ENCODE measurements at regions not wholly inside any gene's neighbourhood (a gene's known extent, or its start where the extent isn't known, plus 50 kb on each side); places are given as distances from the start of the nearest gene placed in this dataset.

DNA sequence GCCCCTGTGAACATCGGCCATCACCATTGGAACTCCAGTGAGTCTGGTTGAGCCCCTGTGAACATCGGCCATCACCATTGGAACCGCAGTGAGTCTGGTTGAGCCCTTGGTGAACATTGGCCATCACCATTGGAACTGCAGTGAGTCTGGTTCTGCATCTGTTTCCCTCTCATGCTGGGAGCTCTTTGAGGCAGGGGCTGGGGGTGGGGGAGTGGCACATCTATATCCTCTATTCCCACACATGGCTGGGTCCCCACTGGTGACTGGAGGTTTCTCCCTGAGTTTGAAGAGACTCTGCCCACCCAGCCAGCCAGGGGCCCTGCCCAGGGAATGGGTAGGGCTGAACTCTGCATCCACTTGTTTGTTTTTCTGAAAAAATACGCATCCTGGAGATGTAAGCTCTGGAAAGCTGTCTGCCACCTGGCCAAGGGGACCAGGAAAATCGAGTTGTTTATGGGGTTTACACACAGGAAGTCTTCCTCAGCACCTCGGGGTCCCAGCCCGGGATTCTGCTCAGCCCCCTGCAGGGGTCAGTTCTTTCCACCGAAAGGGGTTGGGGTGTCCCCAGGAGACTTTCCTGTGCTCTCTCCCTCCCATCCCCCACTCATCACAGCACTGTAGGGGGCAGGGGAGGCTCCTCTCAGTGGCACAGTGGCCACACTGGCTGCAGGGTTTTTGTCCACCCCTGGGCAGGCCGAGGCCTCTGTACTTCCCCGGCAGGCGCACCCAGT, 170.5 kb upstream of the GSC start:
- H3K9me3 Mint-ChIP-seq: no peaks in the 10 kb centered on the region
- H3K4me1 Mint-ChIP-seq: no peaks in the 10 kb centered on the region
- no peak overlapping the region for H3K27ac Mint-ChIP-seq (ENCODE audit: low read depth)
- no peaks in the 10 kb centered on the region for H3K27me3 Mint-ChIP-seq
- H3K4me3 Mint-ChIP-seq: no peak overlapping the region
- DNase-seq (ENCODE audit: low spot score in 2 of 2) (no peak), ATAC-seq (replicated peaks; ENCODE audit: extremely low read depth, poor library complexity, severe bottlenecking) (no peak)
- H3K36me3 Mint-ChIP-seq (ENCODE audit: insufficient read depth): no peaks in the 10 kb centered on the region

DNA sequence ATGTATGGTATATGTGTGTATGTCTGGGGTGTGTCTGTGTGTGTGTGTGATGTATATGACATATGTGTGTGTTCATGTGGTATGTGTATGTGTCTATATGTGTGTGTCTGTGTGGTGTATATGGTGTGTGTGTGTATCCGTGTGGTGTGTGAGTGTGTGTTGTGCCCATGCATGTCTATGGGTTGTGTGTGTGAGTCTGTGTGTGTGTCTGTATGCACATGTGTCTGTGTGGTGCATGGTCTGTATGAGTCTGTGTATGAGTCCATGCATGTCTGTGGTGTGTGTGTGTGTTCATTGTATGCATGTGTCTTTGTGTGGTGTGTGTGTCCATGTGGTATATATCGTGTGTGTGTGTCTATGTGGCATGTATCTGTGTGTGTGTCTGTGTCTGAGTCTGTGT, 168.1 kb upstream of the GSC start:
- Mint-ChIP-seq H3K4me1 (no peaks in the 10 kb centered on the region), H3K9me3 (no peaks in the 10 kb centered on the region), H3K27me3 (no peaks in the 10 kb centered on the region), H3K4me3 (no peak overlapping the region), H3K27ac (ENCODE audit: low read depth) (no peak overlapping the region), H3K36me3 (ENCODE audit: insufficient read depth) (no peaks in the 10 kb centered on the region)
- ATAC-seq (replicated peaks; ENCODE audit: extremely low read depth, poor library complexity, severe bottlenecking) (no peak), DNase-seq (ENCODE audit: low spot score in 2 of 2) (no peak)

DNA sequence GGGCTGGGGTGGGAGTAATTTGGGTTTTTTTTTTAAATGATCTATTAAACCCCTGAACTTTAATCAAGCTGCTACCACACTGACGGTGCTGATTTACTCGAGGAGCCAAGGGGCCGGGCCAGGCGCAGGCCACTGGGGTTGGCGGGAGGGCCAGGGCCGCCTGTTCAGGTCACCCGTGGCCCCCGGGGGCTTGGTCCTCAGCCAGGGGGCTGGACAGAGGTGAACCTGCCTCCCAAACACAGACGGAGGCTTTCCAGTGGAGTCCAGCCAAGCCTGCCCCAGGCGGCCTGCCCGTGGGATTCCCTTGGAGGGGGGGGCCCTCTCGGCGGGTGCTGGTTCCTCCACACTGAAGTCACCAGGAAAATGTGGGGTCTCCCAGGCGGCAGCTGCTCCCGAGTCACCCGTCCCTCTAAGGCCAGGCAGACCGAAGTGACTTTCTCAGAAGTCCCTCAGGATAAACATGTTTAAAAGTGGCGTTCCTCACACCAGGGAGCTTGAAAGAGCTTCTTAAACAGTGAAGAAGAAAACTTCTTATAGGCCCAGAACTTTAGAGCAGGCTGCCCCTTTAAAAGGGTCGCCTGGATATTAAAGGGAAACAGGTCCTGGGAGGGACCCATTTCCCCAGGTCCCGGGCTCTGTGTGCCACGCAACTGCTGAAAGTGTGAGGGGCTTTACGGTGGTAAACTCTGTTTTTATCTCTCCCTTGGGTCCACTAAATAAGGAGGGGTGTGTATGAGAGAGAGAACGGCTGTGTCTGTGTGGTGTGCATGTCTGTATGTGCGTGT, 167.2 kb upstream of the GSC start:
- no peak overlapping the region for H3K4me3 Mint-ChIP-seq
- no peaks in the 10 kb centered on the region for H3K9me3 Mint-ChIP-seq
- no peaks in the 10 kb centered on the region for H3K4me1 Mint-ChIP-seq
- no peaks in the 10 kb centered on the region for H3K36me3 Mint-ChIP-seq (ENCODE audit: insufficient read depth)
- no peaks in the 10 kb centered on the region for H3K27me3 Mint-ChIP-seq
- H3K27ac Mint-ChIP-seq (ENCODE audit: low read depth): no peak overlapping the region
- ATAC-seq (replicated peaks; ENCODE audit: extremely low read depth, poor library complexity, severe bottlenecking): no peak
- DNase-seq (ENCODE audit: low spot score in 2 of 2): no peak

DNA sequence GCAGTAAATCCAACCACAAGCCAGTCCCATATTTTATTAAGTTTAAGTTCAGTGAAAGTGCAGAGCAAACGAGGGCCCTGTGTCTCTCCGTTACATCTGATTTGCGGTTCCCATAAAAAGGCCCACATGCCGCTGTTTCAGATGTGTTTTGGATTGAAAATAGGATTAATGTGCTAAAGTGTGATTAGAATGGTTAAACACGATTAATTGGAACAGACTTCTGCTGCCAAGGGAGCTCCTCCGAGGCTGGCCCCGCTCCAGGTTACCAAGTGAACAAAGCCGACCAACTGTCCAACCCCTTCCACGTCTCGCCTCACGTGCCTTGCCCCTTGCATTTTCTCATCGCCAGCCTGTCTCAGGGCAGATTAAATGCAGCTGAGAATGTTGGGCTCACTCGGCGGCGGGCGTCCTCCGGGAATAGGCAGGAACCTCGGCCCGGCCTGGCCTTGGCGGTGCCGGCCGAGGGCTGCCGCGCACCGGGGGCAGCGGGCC, 166.5 kb upstream of the GSC start:
- H3K9me3 Mint-ChIP-seq: no peaks in the 10 kb centered on the region
- H3K4me3 Mint-ChIP-seq: no peak overlapping the region
- no peak overlapping the region for H3K27ac Mint-ChIP-seq (ENCODE audit: low read depth)
- no peaks in the 10 kb centered on the region for H3K27me3 Mint-ChIP-seq
- no peaks in the 10 kb centered on the region for H3K36me3 Mint-ChIP-seq (ENCODE audit: insufficient read depth)
- no peaks in the 10 kb centered on the region for H3K4me1 Mint-ChIP-seq
- DNase-seq (ENCODE audit: low spot score in 2 of 2) (no peak), ATAC-seq (replicated peaks; ENCODE audit: extremely low read depth, poor library complexity, severe bottlenecking) (no peak)

- no peaks in the 10 kb centered on the region for H3K36me3 Mint-ChIP-seq (ENCODE audit: insufficient read depth)
- DNase-seq (ENCODE audit: low spot score in 2 of 2) (no peak), ATAC-seq (replicated peaks; ENCODE audit: extremely low read depth, poor library complexity, severe bottlenecking) (no peak)
- H3K4me1 Mint-ChIP-seq: no peaks in the 10 kb centered on the region
- H3K4me3 Mint-ChIP-seq: no peak overlapping the region
- H3K27ac Mint-ChIP-seq (ENCODE audit: low read depth): no peak overlapping the region
- no peaks in the 10 kb centered on the region for H3K9me3 Mint-ChIP-seq
- H3K27me3 Mint-ChIP-seq: no peaks in the 10 kb centered on the region
These were observed 165.9 kb upstream of the GSC start for GRCh38 chr14:94935706-94936300.

DNA sequence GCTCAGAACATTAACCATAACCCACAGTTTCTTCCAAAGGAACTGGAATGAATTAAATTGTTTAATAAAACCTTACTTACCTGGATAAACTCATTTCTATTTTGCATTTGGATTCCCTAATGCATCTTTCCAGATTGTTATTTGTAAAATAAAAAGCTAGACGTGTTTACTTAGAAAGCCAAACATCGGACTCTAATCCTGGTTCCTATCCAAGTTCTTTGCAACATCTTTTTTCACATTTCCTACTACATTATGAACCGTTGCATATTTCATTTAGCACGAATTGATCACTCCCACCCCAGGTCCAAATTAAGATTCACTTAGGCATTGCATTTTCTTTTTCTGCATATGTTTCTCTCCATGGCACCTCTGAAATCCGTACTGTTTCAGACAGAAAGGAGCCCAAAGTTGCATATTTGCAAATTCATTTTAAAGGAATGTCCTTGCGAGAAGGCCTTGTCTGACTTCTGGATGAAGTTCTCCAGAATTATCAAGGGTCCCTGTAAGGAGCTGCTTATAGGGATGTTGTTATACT, 164.4 kb upstream of the GSC start:
- Mint-ChIP-seq H3K4me3 (no peak overlapping the region), H3K4me1 (no peaks in the 10 kb centered on the region), H3K27me3 (no peaks in the 10 kb centered on the region), H3K36me3 (ENCODE audit: insufficient read depth) (no peaks in the 10 kb centered on the region), H3K9me3 (no peaks in the 10 kb centered on the region), H3K27ac (ENCODE audit: low read depth) (no peak overlapping the region)
- no peak for DNase-seq (ENCODE audit: low spot score in 2 of 2)
- ATAC-seq (replicated peaks; ENCODE audit: extremely low read depth, poor library complexity, severe bottlenecking): no peak

- Mint-ChIP-seq H3K4me1 (no peaks in the 10 kb centered on the region), H3K36me3 (ENCODE audit: insufficient read depth) (no peaks in the 10 kb centered on the region), H3K4me3 (no peak overlapping the region), H3K27me3 (no peaks in the 10 kb centered on the region), H3K9me3 (no peaks in the 10 kb centered on the region), H3K27ac (ENCODE audit: low read depth) (no peak overlapping the region)
- ATAC-seq (replicated peaks; ENCODE audit: extremely low read depth, poor library complexity, severe bottlenecking) (no peak), DNase-seq (ENCODE audit: low spot score in 2 of 2) (no peak)
These were observed 163.6 kb upstream of the GSC start for GRCh38 chr14:94933486-94933885.

DNA sequence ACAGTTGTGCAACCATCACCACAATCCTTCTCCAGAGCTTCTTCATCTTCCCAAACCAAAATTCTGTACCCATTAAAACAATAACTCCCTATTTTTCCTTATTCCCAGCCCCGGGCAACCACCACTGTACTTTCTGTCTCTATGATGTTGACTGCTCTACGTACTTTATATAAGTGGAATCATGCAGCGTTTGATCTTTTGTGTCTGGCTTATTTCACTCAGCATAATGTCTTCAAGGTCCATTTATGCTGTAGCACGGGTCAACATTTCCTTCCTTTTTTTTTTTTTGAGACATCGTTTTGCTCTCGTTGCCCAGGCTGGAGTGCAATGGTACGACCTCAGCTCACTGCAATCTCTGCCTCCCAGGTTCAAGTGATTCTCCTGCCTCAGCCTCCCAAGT, 162.7 kb upstream of the GSC start:
- no peak for ATAC-seq (replicated peaks; ENCODE audit: extremely low read depth, poor library complexity, severe bottlenecking)
- Mint-ChIP-seq H3K9me3 (no peaks in the 10 kb centered on the region), H3K27ac (ENCODE audit: low read depth) (no peak overlapping the region), H3K36me3 (ENCODE audit: insufficient read depth) (no peaks in the 10 kb centered on the region), H3K27me3 (no peaks in the 10 kb centered on the region), H3K4me3 (no peak overlapping the region), H3K4me1 (no peaks in the 10 kb centered on the region)
- DNase-seq (ENCODE audit: low spot score in 2 of 2): no peak

GRCh38 chr14:94930690-94931089, 160.8 kb upstream of the GSC start:
- Mint-ChIP-seq H3K9me3 (peaks cover 2% of the 10 kb centered on the region), H3K27me3 (no peaks in the 10 kb centered on the region), H3K4me3 (no peak overlapping the region), H3K4me1 (no peaks in the 10 kb centered on the region), H3K27ac (ENCODE audit: low read depth) (no peak overlapping the region), H3K36me3 (ENCODE audit: insufficient read depth) (no peaks in the 10 kb centered on the region)
- DNase-seq (ENCODE audit: low spot score in 2 of 2) (no peak), ATAC-seq (replicated peaks; ENCODE audit: extremely low read depth, poor library complexity, severe bottlenecking) (no peak)

DNA sequence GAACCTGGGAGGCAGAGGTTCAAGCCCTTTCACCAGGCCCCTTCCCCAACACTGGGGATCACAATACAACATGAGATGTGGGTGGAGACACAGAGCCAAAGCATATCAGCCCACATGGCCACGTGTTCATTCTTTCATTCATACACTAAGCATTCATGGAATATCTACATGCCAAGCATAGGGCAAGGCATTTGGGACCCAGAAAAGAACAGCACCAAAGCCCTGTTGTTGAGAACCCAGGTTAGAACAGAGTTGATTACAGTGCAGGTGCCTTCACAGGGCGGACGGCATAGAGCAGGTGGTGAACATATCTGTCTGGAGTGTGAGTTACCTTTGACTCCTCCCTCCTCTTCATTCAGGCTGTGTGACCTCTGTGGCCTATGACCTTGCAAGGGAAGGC, 159.4 kb upstream of the GSC start:
- H3K9me3 Mint-ChIP-seq: peaks cover 4% of the 10 kb centered on the region
- no peaks in the 10 kb centered on the region for H3K4me1 Mint-ChIP-seq
- no peaks in the 10 kb centered on the region for H3K36me3 Mint-ChIP-seq (ENCODE audit: insufficient read depth)
- no peak for DNase-seq (ENCODE audit: low spot score in 2 of 2)
- H3K4me3 Mint-ChIP-seq: no peak overlapping the region
- no peak overlapping the region for H3K27ac Mint-ChIP-seq (ENCODE audit: low read depth)
- H3K27me3 Mint-ChIP-seq: peaks cover under 1% of the 10 kb centered on the region
- ATAC-seq (replicated peaks; ENCODE audit: extremely low read depth, poor library complexity, severe bottlenecking): no peak

GRCh38 chr14:94926176-94926575, 156.3 kb upstream of the GSC start:
- ATAC-seq (replicated peaks; ENCODE audit: extremely low read depth, poor library complexity, severe bottlenecking): no peak
- Mint-ChIP-seq H3K9me3 (peaks cover 4% of the 10 kb centered on the region), H3K4me3 (no peak overlapping the region), H3K27me3 (peaks cover 18% of the 10 kb centered on the region), H3K36me3 (ENCODE audit: insufficient read depth) (no peaks in the 10 kb centered on the region), H3K4me1 (no peaks in the 10 kb centered on the region), H3K27ac (ENCODE audit: low read depth) (no peak overlapping the region)
- no peak for DNase-seq (ENCODE audit: low spot score in 2 of 2)

DNA sequence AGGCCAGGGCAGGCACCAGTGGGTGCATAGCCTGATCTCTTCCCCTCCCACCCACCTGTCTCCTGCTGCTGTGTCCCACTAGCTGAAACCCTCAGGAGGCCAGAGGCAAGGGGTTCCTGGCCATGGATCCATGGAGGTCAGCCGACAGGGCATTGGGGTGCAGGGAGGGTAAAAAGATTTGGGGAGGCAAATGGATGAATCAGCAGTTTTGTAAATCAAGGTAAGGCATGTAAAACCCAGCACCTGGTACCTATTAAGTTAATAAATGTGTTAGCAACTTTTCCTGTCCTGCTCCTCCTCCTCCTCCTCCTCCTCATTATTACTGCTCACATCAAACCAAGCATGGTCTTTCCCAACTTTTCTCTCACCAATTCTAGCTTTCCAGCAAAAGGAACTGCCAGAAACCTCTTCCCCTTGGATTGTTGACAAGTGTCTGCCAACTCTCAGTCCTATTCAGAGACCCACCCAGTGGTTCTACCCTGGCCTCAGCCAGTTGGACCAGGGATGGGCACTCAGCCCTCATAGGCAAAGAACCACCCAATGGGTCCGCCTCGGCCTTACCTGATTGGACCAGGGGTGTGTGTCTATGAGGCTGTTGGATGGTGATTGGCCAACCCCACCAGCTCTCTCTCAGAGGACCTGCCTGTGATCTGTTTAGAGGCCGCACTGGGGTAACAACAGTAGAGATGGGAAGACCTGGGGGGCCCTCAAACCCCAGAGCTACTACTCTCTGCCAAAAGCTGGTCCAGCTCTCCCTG, 155.7 kb upstream of the GSC start:
- Mint-ChIP-seq H3K27me3 (peaks cover 18% of the 10 kb centered on the region), H3K9me3 (peaks cover 4% of the 10 kb centered on the region), H3K27ac (ENCODE audit: low read depth) (no peak overlapping the region), H3K4me3 (no peak overlapping the region), H3K36me3 (ENCODE audit: insufficient read depth) (no peaks in the 10 kb centered on the region), H3K4me1 (no peaks in the 10 kb centered on the region)
- ATAC-seq (replicated peaks; ENCODE audit: extremely low read depth, poor library complexity, severe bottlenecking) (no peak), DNase-seq (ENCODE audit: low spot score in 2 of 2) (no peak)
